ENCODE measurements at regions not wholly inside any gene's neighbourhood (a gene's known extent, or its start where the extent isn't known, plus 50 kb on each side); places are given as distances from the start of the nearest gene placed in this dataset.

DNA sequence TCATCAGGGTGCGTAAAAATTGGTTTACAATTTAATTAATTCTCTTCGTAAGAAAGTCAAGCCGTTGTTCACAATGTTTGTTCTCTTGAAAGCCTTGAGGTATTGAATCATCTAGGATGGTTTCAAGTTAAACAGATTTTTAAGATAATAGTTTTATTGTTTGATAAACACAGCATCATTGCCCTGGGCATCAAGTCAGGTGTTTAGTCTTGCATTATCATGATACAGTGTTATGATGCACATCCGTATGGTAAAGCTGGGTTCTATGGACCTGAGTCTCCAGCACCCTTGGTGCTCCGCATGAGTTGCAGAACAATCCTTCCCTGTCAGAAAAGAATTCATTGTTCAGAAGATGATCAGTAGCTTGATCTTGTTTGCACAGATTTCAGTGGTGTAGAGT is 359.5 kb downstream of the LMO4 start:
- Histone ChIP-seq H3K27ac (ENCODE audit: insufficient read depth, low read length) (no peak overlapping the region), H3K4me1 (ENCODE audit: control insufficient read depth, extremely low read depth, insufficient read depth, low read length) (peaks cover 5% of the 10 kb centered on the region), H2AFZ (ENCODE audit: low read length) (no peak overlapping the region), H4K20me1 (ENCODE audit: control insufficient read depth, extremely low read depth, insufficient read depth, low read length) (no peaks in the 10 kb centered on the region), H3K79me2 (ENCODE audit: control insufficient read depth, insufficient read depth, low read length) (no peaks in the 10 kb centered on the region), H3K4me2 (ENCODE audit: extremely low read depth, insufficient read depth, low read length) (no peak overlapping the region), H3K4me3 (replicated peaks in 1 of 4; ENCODE audit: control extremely low read depth in 1 of 4, insufficient read depth in 1 of 4, low read depth in 3 of 4, low read length in 4 of 4) (no peak overlapping the region), H3K36me3 (ENCODE audit: control insufficient read depth, insufficient read depth, low read length) (no peaks in the 10 kb centered on the region), H3K9ac (ENCODE audit: insufficient read depth, low read length) (no peak overlapping the region), H3K27me3 (ENCODE audit: control insufficient read depth, insufficient read depth, low read length) (no peaks in the 10 kb centered on the region), H3K9me3 (ENCODE audit: control insufficient read depth, insufficient read depth, low read depth, low read length) (no peaks in the 10 kb centered on the region)
- DNase-seq (ENCODE audit: low read depth in 2 of 2) = no peak
- TF ChIP-seq, protein P1, sequence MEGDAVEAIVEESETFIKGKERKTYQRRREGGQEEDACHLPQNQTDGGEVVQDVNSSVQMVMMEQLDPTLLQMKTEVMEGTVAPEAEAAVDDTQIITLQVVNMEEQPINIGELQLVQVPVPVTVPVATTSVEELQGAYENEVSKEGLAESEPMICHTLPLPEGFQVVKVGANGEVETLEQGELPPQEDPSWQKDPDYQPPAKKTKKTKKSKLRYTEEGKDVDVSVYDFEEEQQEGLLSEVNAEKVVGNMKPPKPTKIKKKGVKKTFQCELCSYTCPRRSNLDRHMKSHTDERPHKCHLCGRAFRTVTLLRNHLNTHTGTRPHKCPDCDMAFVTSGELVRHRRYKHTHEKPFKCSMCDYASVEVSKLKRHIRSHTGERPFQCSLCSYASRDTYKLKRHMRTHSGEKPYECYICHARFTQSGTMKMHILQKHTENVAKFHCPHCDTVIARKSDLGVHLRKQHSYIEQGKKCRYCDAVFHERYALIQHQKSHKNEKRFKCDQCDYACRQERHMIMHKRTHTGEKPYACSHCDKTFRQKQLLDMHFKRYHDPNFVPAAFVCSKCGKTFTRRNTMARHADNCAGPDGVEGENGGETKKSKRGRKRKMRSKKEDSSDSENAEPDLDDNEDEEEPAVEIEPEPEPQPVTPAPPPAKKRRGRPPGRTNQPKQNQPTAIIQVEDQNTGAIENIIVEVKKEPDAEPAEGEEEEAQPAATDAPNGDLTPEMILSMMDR (conservative IDR thresholded peaks at IDR 0.05 in 1 of 2, IDR thresholded peaks at IDR 0.05 in 1 of 2; ENCODE audit: low read depth in 1 of 2, low read length in 2 of 2) = no peak
- TF ChIP-seq EZH2 (IDR thresholded peaks at IDR 0.05; ENCODE audit: low read length, missing control alignments) = no peak

DNA sequence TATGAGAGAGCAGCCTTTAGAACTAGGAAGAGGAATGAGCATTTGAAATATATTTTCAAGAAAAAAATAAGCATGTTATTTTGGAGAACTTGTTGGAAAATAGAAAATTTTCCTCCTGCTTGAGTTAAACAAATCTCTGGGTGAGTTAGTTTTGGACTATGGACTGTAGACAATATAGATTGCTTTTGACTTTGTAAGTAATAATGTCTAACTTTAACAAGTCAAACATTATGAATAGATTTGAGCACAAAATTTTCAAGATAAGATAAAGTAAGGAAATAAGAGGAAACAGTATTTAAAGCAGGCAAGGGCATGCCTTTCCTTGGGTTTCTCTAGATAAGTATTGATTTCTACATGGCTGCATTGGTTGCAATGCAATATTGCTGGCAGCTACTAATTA is 360.8 kb downstream of the LMO4 start:
- no peaks in the 10 kb centered on the region for H4K20me1 ChIP-seq (ENCODE audit: control insufficient read depth, extremely low read depth, insufficient read depth, low read length)
- H3K36me3 ChIP-seq (ENCODE audit: control insufficient read depth, insufficient read depth, low read length) = no peaks in the 10 kb centered on the region
- H3K9ac ChIP-seq (ENCODE audit: insufficient read depth, low read length) = no peak overlapping the region
- H3K27ac ChIP-seq (ENCODE audit: insufficient read depth, low read length) = no peak overlapping the region
- no peaks in the 10 kb centered on the region for H3K79me2 ChIP-seq (ENCODE audit: control insufficient read depth, insufficient read depth, low read length)
- no peaks in the 10 kb centered on the region for H3K27me3 ChIP-seq (ENCODE audit: control insufficient read depth, insufficient read depth, low read length)
- no peak overlapping the region for H3K4me3 ChIP-seq (replicated peaks in 1 of 4; ENCODE audit: control extremely low read depth in 1 of 4, insufficient read depth in 1 of 4, low read depth in 3 of 4, low read length in 4 of 4)
- H2AFZ ChIP-seq (ENCODE audit: low read length) = no peak overlapping the region
- no peak overlapping the region for H3K4me2 ChIP-seq (ENCODE audit: extremely low read depth, insufficient read depth, low read length)
- no peak for DNase-seq (ENCODE audit: low read depth in 2 of 2)
- TF ChIP-seq EZH2 (IDR thresholded peaks at IDR 0.05; ENCODE audit: low read length, missing control alignments) = no peak
- TF ChIP-seq, protein P1 (conservative IDR thresholded peaks at IDR 0.05 in 1 of 2, IDR thresholded peaks at IDR 0.05 in 1 of 2; ENCODE audit: low read depth in 1 of 2, low read length in 2 of 2) = no peak
- H3K4me1 ChIP-seq (ENCODE audit: control insufficient read depth, extremely low read depth, insufficient read depth, low read length) = peaks cover 5% of the 10 kb centered on the region
- no peaks in the 10 kb centered on the region for H3K9me3 ChIP-seq (ENCODE audit: control insufficient read depth, insufficient read depth, low read depth, low read length)

DNA sequence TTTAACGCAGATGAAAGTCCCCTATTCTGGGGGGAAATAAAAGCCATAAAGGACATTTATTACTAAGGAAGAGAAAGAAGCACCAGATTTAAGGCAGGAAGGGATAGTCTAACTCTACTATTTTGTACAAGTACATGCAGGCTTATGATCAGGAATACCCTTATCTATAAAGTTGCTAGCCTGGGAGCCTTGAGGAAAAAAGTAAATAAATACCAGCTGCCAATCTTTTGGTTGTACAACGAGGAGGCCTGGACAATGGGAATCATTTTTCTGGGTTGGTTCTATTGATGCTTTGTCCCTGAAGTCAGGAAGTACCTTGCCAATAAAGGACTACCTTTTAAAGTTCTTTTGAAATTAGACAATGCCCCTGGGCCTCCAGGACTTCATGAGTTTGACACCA is 367.8 kb downstream of the LMO4 start:
- H3K9me3 ChIP-seq (ENCODE audit: control insufficient read depth, insufficient read depth, low read depth, low read length) = no peaks in the 10 kb centered on the region
- no peaks in the 10 kb centered on the region for H4K20me1 ChIP-seq (ENCODE audit: control insufficient read depth, extremely low read depth, insufficient read depth, low read length)
- no peak for TF ChIP-seq EZH2 (IDR thresholded peaks at IDR 0.05; ENCODE audit: low read length, missing control alignments)
- TF ChIP-seq, protein P1 (conservative IDR thresholded peaks at IDR 0.05 in 1 of 2, IDR thresholded peaks at IDR 0.05 in 1 of 2; ENCODE audit: low read depth in 1 of 2, low read length in 2 of 2) = no peak
- H3K9ac ChIP-seq (ENCODE audit: insufficient read depth, low read length) = no peak overlapping the region
- no peak overlapping the region for H3K4me3 ChIP-seq (replicated peaks in 1 of 4; ENCODE audit: control extremely low read depth in 1 of 4, insufficient read depth in 1 of 4, low read depth in 3 of 4, low read length in 4 of 4)
- no peak overlapping the region for H3K27ac ChIP-seq (ENCODE audit: insufficient read depth, low read length)
- H3K27me3 ChIP-seq (ENCODE audit: control insufficient read depth, insufficient read depth, low read length) = no peaks in the 10 kb centered on the region
- DNase-seq (ENCODE audit: low read depth in 2 of 2) = no peak
- H3K4me1 ChIP-seq (ENCODE audit: control insufficient read depth, extremely low read depth, insufficient read depth, low read length) = no peaks in the 10 kb centered on the region
- H3K4me2 ChIP-seq (ENCODE audit: extremely low read depth, insufficient read depth, low read length) = no peak overlapping the region
- H3K79me2 ChIP-seq (ENCODE audit: control insufficient read depth, insufficient read depth, low read length) = no peaks in the 10 kb centered on the region
- no peaks in the 10 kb centered on the region for H3K36me3 ChIP-seq (ENCODE audit: control insufficient read depth, insufficient read depth, low read length)
- H2AFZ ChIP-seq (ENCODE audit: low read length) = no peak overlapping the region

Measured in fibroblast of lung (primary cell).